ENCODE measurements at regions not wholly inside any gene's neighbourhood (a gene's known extent, or its start where the extent isn't known, plus 50 kb on each side); places are given as distances from the start of the nearest gene placed in this dataset.
"Not testable (repeated sequence)": the region's sequence is repeated elsewhere in the genome, so short reads cannot be mapped to it uniquely, and the experiment has no call there.

DNA sequence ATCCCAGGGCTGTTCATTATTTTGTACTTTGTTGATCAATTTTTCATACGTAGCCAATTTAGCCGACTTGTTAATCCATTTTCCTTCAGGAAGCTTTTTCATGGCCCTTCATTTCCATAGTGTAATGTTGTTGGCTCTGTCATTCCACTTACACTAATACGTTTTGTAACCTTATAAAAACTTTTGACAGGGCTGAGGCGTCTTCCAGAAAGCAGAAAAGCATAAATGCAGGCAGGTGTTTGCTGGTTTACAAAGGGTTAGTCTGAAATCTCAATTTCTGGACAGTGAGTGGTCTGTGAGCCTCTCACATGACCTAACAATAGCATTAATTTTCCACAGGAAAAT lies 444.0 kb downstream of the OTOL1 start:
- Histone ChIP-seq H3K4me3 (ENCODE audit: low read depth, low read length) (no peak overlapping the region), H3K36me3 (ENCODE audit: control insufficient read depth, insufficient read depth, low read length) (no peaks in the 10 kb centered on the region), H3K27me3 (ENCODE audit: control insufficient read depth, insufficient read depth, low read length) (no peaks in the 10 kb centered on the region)
- CTCF ChIA-PET, result interaction anchor here (0.6 to 1.1 kb wide), 2 partner anchors 13 to 273 kb away, joined by 3 to 4 read pairs; no protein-coding TSS in a partner anchor
- DNase-seq (ENCODE audit: low read depth), result no peak
- TF ChIP-seq CTCF (IDR thresholded peaks at IDR 0.05; ENCODE audit: insufficient read depth, low read depth, low read length), result no peak
- POLR2A ChIA-PET, result no interaction called here

DNA sequence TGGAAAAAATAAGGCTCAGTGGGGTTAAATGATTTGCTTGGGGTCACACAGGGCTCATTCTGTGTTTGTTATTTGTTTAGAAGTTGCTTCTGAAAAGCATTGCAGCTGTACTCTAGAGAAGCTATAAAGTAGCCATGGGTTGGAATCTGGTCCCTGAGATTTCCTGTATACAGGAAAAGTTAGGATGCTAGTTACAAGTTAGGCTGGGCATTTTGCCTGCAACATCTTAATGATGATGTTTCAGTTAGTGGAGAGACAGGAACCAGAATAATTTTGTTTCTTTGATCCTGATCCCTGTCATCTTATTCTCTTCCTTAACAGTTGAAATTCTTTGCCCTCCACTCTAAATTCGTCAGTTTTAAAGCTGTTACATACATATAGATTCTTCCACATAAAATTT lies 445.3 kb downstream of the OTOL1 start:
- POLR2A ChIA-PET, result no interaction called here
- TF ChIP-seq CTCF (IDR thresholded peaks at IDR 0.05; ENCODE audit: insufficient read depth, low read depth, low read length), result no peak
- CTCF ChIA-PET, result no interaction called here
- Histone ChIP-seq H3K27me3 (ENCODE audit: control insufficient read depth, insufficient read depth, low read length) (no peaks in the 10 kb centered on the region), H3K36me3 (ENCODE audit: control insufficient read depth, insufficient read depth, low read length) (no peaks in the 10 kb centered on the region), H3K4me3 (ENCODE audit: low read depth, low read length) (no peak overlapping the region)
- DNase-seq (ENCODE audit: low read depth), result no peak

- H3K36me3 ChIP-seq (ENCODE audit: control insufficient read depth, insufficient read depth, low read length); DNase-seq (ENCODE audit: low read depth); POLR2A ChIA-PET; H3K27me3 ChIP-seq (ENCODE audit: control insufficient read depth, insufficient read depth, low read length); CTCF ChIA-PET; H3K4me3 ChIP-seq (ENCODE audit: low read depth, low read length): not testable (repeated sequence)
Measured at GRCh38 chr3:161943801-161944345, 447.3 kb downstream of the OTOL1 start.

DNA sequence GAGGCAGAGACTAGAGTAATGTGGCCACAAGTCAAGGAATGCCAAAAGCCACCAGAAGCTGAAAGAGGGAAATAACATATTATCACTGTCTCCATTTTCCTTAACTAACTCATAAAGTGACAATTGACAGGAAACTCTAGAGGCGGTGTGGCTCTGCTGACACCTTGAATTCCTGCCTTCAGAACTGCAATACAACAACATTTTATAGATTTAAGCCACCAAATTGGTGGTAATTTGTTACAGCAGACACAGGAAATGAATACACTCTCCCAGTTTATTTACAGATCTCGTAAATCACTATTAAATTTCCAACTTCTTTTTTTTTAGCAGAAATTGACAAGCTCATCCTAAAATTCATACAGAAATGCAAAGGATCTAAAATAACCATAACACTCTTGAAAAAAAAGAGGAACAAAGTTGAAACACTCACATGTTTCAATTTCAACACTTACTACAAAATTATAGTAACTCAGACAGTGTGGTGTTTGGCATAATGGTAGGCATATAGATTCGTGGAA lies 449.9 kb downstream of the OTOL1 start:
- DNase-seq (ENCODE audit: low read depth), result no peak
- CTCF ChIA-PET, result interaction anchor here (0.7 kb wide), 1 partner anchor 1878 kb away, joined by 3 read pairs; no protein-coding TSS in a partner anchor
- no peak overlapping the region for H3K4me3 ChIP-seq (ENCODE audit: low read depth, low read length)

DNA sequence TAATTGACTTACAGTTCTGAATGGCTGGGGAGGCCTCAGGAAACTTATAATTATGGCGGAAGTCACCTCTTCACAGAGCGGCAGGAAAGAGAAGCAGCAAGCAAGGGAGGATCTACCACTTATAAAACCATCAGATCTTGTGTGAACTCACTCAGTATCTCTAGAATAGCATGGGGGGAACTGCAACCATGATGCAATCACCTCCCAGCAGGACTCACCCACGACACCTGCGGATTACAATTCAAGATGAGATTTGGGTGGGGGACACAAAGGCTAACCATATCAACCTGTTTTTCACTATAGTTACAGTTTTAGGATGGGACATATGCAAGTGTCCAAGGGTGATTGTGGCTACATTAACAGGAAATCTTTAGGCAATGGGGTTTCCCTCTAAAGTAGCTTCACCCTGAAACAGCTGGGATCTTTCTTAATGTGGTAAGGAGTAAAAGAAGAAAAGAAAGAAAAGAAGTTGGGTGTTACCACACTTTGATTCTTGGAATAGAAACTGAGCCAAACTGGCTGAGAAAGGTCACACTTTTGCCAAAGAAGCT lies 453.8 kb downstream of the OTOL1 start:
- CTCF ChIA-PET, result no interaction called here
- POLR2A ChIA-PET, result no interaction called here
- H3K27me3 ChIP-seq (ENCODE audit: control insufficient read depth, insufficient read depth, low read length), result no peaks in the 10 kb centered on the region
- DNase-seq (ENCODE audit: low read depth), result no peak
- H3K36me3 ChIP-seq (ENCODE audit: control insufficient read depth, insufficient read depth, low read length), result no peaks in the 10 kb centered on the region
- H3K4me3 ChIP-seq (ENCODE audit: low read depth, low read length), result no peak overlapping the region
- TF ChIP-seq CTCF (IDR thresholded peaks at IDR 0.05; ENCODE audit: insufficient read depth, low read depth, low read length), result no peak

More for the DNA sequence above, 449.9 kb downstream of the OTOL1 start:
- no peak for TF ChIP-seq CTCF (IDR thresholded peaks at IDR 0.05; ENCODE audit: insufficient read depth, low read depth, low read length)
- Histone ChIP-seq H3K36me3 (ENCODE audit: control insufficient read depth, insufficient read depth, low read length) (no peaks in the 10 kb centered on the region), H3K27me3 (ENCODE audit: control insufficient read depth, insufficient read depth, low read length) (no peaks in the 10 kb centered on the region)
- POLR2A ChIA-PET, result no interaction called here

DNA sequence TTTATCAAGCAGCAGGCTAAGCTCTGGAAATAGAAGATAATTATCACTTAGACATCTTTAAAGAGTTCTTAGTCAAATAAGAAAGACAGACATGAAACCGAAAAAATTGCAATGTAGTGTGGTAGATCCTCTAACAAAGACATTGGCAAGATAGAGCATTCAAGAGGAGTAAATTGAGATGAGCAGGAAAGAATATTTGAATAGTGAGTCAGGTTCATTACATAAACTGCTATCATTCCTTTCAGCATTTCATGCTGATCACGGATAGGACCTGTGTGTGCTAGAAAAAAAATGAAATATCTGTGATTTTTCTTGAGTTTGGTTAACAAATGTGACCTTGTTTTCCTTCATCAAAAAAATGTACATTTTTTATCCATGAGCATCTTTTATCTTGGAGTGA lies 460.9 kb downstream of the OTOL1 start:
- Histone ChIP-seq H3K36me3 (ENCODE audit: control insufficient read depth, insufficient read depth, low read length) (no peaks in the 10 kb centered on the region), H3K4me3 (ENCODE audit: low read depth, low read length) (no peak overlapping the region), H3K27me3 (ENCODE audit: control insufficient read depth, insufficient read depth, low read length) (no peaks in the 10 kb centered on the region)
- no peak for TF ChIP-seq CTCF (IDR thresholded peaks at IDR 0.05; ENCODE audit: insufficient read depth, low read depth, low read length)
- CTCF ChIA-PET, result no interaction called here
- POLR2A ChIA-PET, result no interaction called here
- DNase-seq (ENCODE audit: low read depth), result peak; percentile 2
